GM23248 (cell line): ENCODE measurements at regions not wholly inside any gene's neighbourhood (a gene's known extent, or its start where the extent isn't known, plus 50 kb on each side); places are given as distances from the start of the nearest gene placed in this dataset.

Experiments
- DNase-seq: peaks from one replicate; pipeline ENCODE4 v3.0.0-alpha.2; 2015
- H2AFZ ChIP-seq: fragments of 200-600 bp; sonication (generic); 2 replicates; pipeline ENCODE4 v1.6.1; 2016; ENCODE audit warnings: antibody characterized with exemption
- H3F3A ChIP-seq: fragments of 200-600 bp; sonication (generic); 2 replicates; pipeline ENCODE4 v1.6.1; 2016; ENCODE audit warnings: mild to moderate bottlenecking, antibody characterized with exemption, mixed run types; ENCODE audit not compliant: insufficient read depth
- H3K27ac ChIP-seq: fragments of 200-600 bp; sonication (generic); 2 replicates; pipeline ENCODE4 v1.5.1; 2016; ENCODE audit warnings: mild to moderate bottlenecking
- H3K27me3 ChIP-seq: fragments of 200-600 bp; sonication (generic); replicated peaks from 2 replicates; pipeline ENCODE4 v1.6.1; 2016; ENCODE audit warnings: mild to moderate bottlenecking; ENCODE audit not compliant: insufficient read depth
- H3K36me3 ChIP-seq: fragments of 200-600 bp; sonication (generic); 2 replicates; pipeline ENCODE4 v1.6.1; 2016; ENCODE audit warnings: low read depth, mild to moderate bottlenecking
- H3K4me1 ChIP-seq: fragments of 200-600 bp; sonication (generic); 2 replicates; pipeline ENCODE4 v1.6.1; 2016; ENCODE audit warnings: mild to moderate bottlenecking; ENCODE audit not compliant: insufficient read depth
- H3K4me2 ChIP-seq: fragments of 200-600 bp; sonication (generic); one replicate; pipeline ENCODE4 v1.6.1; 2016; ENCODE audit warnings: mild to moderate bottlenecking; ENCODE audit not compliant: unreplicated experiment
- H3K4me3 ChIP-seq: fragments of 200-600 bp; sonication (generic); 2 replicates; pipeline ENCODE4 v1.5.1; 2016; ENCODE audit warnings: mild to moderate bottlenecking
- H3K79me2 ChIP-seq: fragments of 200-600 bp; sonication (generic); 2 replicates; pipeline ENCODE4 v1.6.1; 2016; ENCODE audit warnings: mild to moderate bottlenecking; ENCODE audit not compliant: insufficient read depth
- H3K9ac ChIP-seq: fragments of 200-600 bp; sonication (generic); 2 replicates; pipeline ENCODE4 v1.6.1; 2016; ENCODE audit warnings: mild to moderate bottlenecking
- H3K9me2 ChIP-seq: fragments of 200-600 bp; sonication (generic); 2 replicates; pipeline ENCODE4 v1.6.1; 2016; ENCODE audit warnings: mixed run types, mild to moderate bottlenecking, moderate library complexity; ENCODE audit not compliant: insufficient read depth
- H3K9me3 ChIP-seq: fragments of 200-600 bp; sonication (generic); one replicate; pipeline ENCODE4 v1.6.1; 2017; ENCODE audit warnings: low read depth
- H4K20me1 ChIP-seq: fragments of 200-600 bp; sonication (generic); 2 replicates; pipeline ENCODE4 v1.6.0; 2016; ENCODE audit not compliant: insufficient read depth
- EZH2 ChIP-seq: fragments of 200-600 bp; sonication (generic); IDR thresholded peaks from 2 replicates; pipeline ENCODE4 v1.6.1; 2018; ENCODE audit warnings: antibody characterized with exemption, mild to moderate bottlenecking; ENCODE audit not compliant: insufficient read depth, poor library complexity, severe bottlenecking
- EZH2phosphoT487 ChIP-seq: fragments of 200-600 bp; sonication (generic); IDR thresholded peaks from 2 replicates; pipeline ENCODE4 v1.6.1; 2018; ENCODE audit warnings: antibody characterized with exemption, moderate library complexity, mild to moderate bottlenecking, low read depth; ENCODE audit not compliant: insufficient read depth
- WGBS, 2 experiments: methylation state at CpG; one replicate each; pipeline ENCODE4 v1.1.6; 2015 to 2017; ENCODE audit warnings: low lambda C conversion rate in 2 of 2, low coverage in 1 of 2; ENCODE audit errors: missing lambda C conversion rate in 2 of 2; 5-methylcytosine and 5-hydroxymethylcytosine counted together
- in situ Hi-C: fragments of 300-500 bp; cut with MboI; formaldehyde crosslinking; loops from 2 replicates; pipeline ENCODE4 v1.15.0; 2020

GRCh38 chr5:39486790-39487189, 62.0 kb upstream of the DAB2 start:
- peaks cover 6% of the 10 kb centered on the region for H3K9me3 ChIP-seq
- no peaks in the 10 kb centered on the region for H3K79me2 ChIP-seq
- no peaks in the 10 kb centered on the region for H3K36me3 ChIP-seq
- H3K27me3 ChIP-seq, result no peaks in the 10 kb centered on the region
- H2AFZ ChIP-seq, result no peak overlapping the region
- H3K27ac ChIP-seq, result no peak overlapping the region
- no peak for DNase-seq
- TF ChIP-seq EZH2phosphoT487 (no peak), EZH2 (no peak)
- no peak overlapping the region for H3K4me2 ChIP-seq
- H3K9ac ChIP-seq, result no peak overlapping the region
- no peak overlapping the region for H3K4me3 ChIP-seq
- in situ Hi-C loops, result no loop called here
- no peaks in the 10 kb centered on the region for H4K20me1 ChIP-seq
- no peaks in the 10 kb centered on the region for H3K9me2 ChIP-seq
- no peaks in the 10 kb centered on the region for H3K4me1 ChIP-seq
- H3F3A ChIP-seq, result no peaks in the 10 kb centered on the region
- WGBS, 2 experiments, result 83 to 97% methylated on average over 2 of the region's 2 CpGs

- H3K9me2 ChIP-seq, result no peaks in the 10 kb centered on the region
- H3K27ac ChIP-seq, result no peak overlapping the region
- H3K9me3 ChIP-seq, result peaks cover 1% of the 10 kb centered on the region
- H3K27me3 ChIP-seq, result no peaks in the 10 kb centered on the region
- 5 to 8% methylated on average over 1 of the region's 1 CpG for WGBS, 2 experiments
- no peaks in the 10 kb centered on the region for H3K79me2 ChIP-seq
- no peaks in the 10 kb centered on the region for H3K36me3 ChIP-seq
- in situ Hi-C loops, result no loop called here
- no peak overlapping the region for H3K4me2 ChIP-seq
- no peaks in the 10 kb centered on the region for H3F3A ChIP-seq
- no peak for DNase-seq
- H3K4me1 ChIP-seq, result no peaks in the 10 kb centered on the region
- H3K4me3 ChIP-seq, result no peak overlapping the region
- no peak overlapping the region for H2AFZ ChIP-seq
- no peak overlapping the region for H3K9ac ChIP-seq
- H4K20me1 ChIP-seq, result no peaks in the 10 kb centered on the region
- no peak for TF ChIP-seq EZH2phosphoT487
- no peak for TF ChIP-seq EZH2
Observed at GRCh38 chr5:39486361-39486760, 61.6 kb upstream of the DAB2 start.

GRCh38 chr5:39485079-39485478, 60.3 kb upstream of the DAB2 start:
- Histone ChIP-seq H3K4me2 (no peak overlapping the region), H3K27me3 (no peaks in the 10 kb centered on the region), H3K4me3 (no peak overlapping the region), H3K27ac (no peak overlapping the region), H3F3A (no peaks in the 10 kb centered on the region), H3K9ac (no peak overlapping the region), H3K9me2 (no peaks in the 10 kb centered on the region), H3K4me1 (no peaks in the 10 kb centered on the region), H4K20me1 (no peaks in the 10 kb centered on the region), H3K36me3 (no peaks in the 10 kb centered on the region), H3K79me2 (no peaks in the 10 kb centered on the region), H3K9me3 (no peaks in the 10 kb centered on the region), H2AFZ (no peak overlapping the region)
- 14 to 22% methylated on average over 2 of the region's 2 CpGs for WGBS, 2 experiments
- in situ Hi-C loops, result no loop called here
- DNase-seq, result no peak
- TF ChIP-seq EZH2phosphoT487 (no peak), EZH2 (no peak)

GRCh38 chr5:39484673-39485072, 59.9 kb upstream of the DAB2 start:
- no peaks in the 10 kb centered on the region for H3F3A ChIP-seq
- 0 out of 2 replicates have a peak overlapping the region, but pooled peaks have one; percentile 51 for H2AFZ ChIP-seq
- no peaks in the 10 kb centered on the region for H3K9me2 ChIP-seq
- H3K79me2 ChIP-seq, result no peaks in the 10 kb centered on the region
- 61 to 65% methylated on average over 1 of the region's 1 CpG for WGBS, 2 experiments
- H3K4me2 ChIP-seq, result no peak overlapping the region
- in situ Hi-C loops, result no loop called here
- H3K4me1 ChIP-seq, result no peaks in the 10 kb centered on the region
- no peaks in the 10 kb centered on the region for H4K20me1 ChIP-seq
- H3K27me3 ChIP-seq, result no peaks in the 10 kb centered on the region
- no peak overlapping the region for H3K9ac ChIP-seq
- no peak overlapping the region for H3K27ac ChIP-seq
- no peak overlapping the region for H3K4me3 ChIP-seq
- no peaks in the 10 kb centered on the region for H3K9me3 ChIP-seq
- DNase-seq, result no peak
- TF ChIP-seq EZH2 (no peak), EZH2phosphoT487 (no peak)
- no peaks in the 10 kb centered on the region for H3K36me3 ChIP-seq

GRCh38 chr5:39482098-39482497, 57.3 kb upstream of the DAB2 start:
- Histone ChIP-seq H3K36me3 (no peaks in the 10 kb centered on the region), H3K9me3 (no peaks in the 10 kb centered on the region), H3K9me2 (no peaks in the 10 kb centered on the region), H3K4me3 (no peak overlapping the region), H3K4me1 (peaks cover 21% of the 10 kb centered on the region), H3K27ac (no peak overlapping the region), H4K20me1 (no peaks in the 10 kb centered on the region), H3K27me3 (no peaks in the 10 kb centered on the region), H3F3A (peaks cover 18% of the 10 kb centered on the region), H2AFZ (no peak overlapping the region), H3K9ac (no peak overlapping the region), H3K4me2 (no peak overlapping the region), H3K79me2 (no peaks in the 10 kb centered on the region)
- no peak for TF ChIP-seq EZH2
- TF ChIP-seq EZH2phosphoT487, result no peak
- no peak for DNase-seq
- in situ Hi-C loops, result no loop called here
- WGBS, 2 experiments, result 93 to 95% methylated on average over 1 of the region's 1 CpG
